ENCODE measurements at regions not wholly inside any gene's neighbourhood (a gene's known extent, or its start where the extent isn't known, plus 50 kb on each side); places are given as distances from the start of the nearest gene placed in this dataset.

GRCh38 chr17:12509801-12510200, 155.9 kb upstream of the MYOCD start:
- no peaks in the 10 kb centered on the region for H3K27me3 ChIP-seq (ENCODE audit: low read depth, low read length)
- H3K4me1 ChIP-seq (ENCODE audit: control insufficient read depth in 1 of 2, insufficient read depth in 2 of 2, low read length in 2 of 2), result no peaks in the 10 kb centered on the region
- H3K27ac ChIP-seq (ENCODE audit: low read length), result no peak overlapping the region
- H3K4me3 ChIP-seq (ENCODE audit: low read depth in 1 of 2, low read length in 2 of 2), result no peak overlapping the region
- no peaks in the 10 kb centered on the region for H3K9me3 ChIP-seq (ENCODE audit: control insufficient read depth in 1 of 2, low read length in 2 of 2)
- no peaks in the 10 kb centered on the region for H3K36me3 ChIP-seq (ENCODE audit: control insufficient read depth in 1 of 2, insufficient read depth in 2 of 2, low read length in 2 of 2)

GRCh38 chr17:12510535-12510934, 155.2 kb upstream of the MYOCD start:
- H3K36me3 ChIP-seq (ENCODE audit: control insufficient read depth in 1 of 2, insufficient read depth in 2 of 2, low read length in 2 of 2), result no peaks in the 10 kb centered on the region
- no peak overlapping the region for H3K27ac ChIP-seq (ENCODE audit: low read length)
- no peak overlapping the region for H3K4me3 ChIP-seq (ENCODE audit: low read depth in 1 of 2, low read length in 2 of 2)
- no peaks in the 10 kb centered on the region for H3K27me3 ChIP-seq (ENCODE audit: low read depth, low read length)
- H3K9me3 ChIP-seq (ENCODE audit: control insufficient read depth in 1 of 2, low read length in 2 of 2), result no peaks in the 10 kb centered on the region
- no peaks in the 10 kb centered on the region for H3K4me1 ChIP-seq (ENCODE audit: control insufficient read depth in 1 of 2, insufficient read depth in 2 of 2, low read length in 2 of 2)

- no peak overlapping the region for H3K27ac ChIP-seq (ENCODE audit: low read length)
These were observed 152.9 kb upstream of the MYOCD start for GRCh38 chr17:12512694-12513355.

GRCh38 chr17:12514596-12514995, 151.1 kb upstream of the MYOCD start:
- no peaks in the 10 kb centered on the region for H3K9me3 ChIP-seq (ENCODE audit: control insufficient read depth in 1 of 2, low read length in 2 of 2)
- no peak overlapping the region for H3K27ac ChIP-seq (ENCODE audit: low read length)
- no peaks in the 10 kb centered on the region for H3K4me1 ChIP-seq (ENCODE audit: control insufficient read depth in 1 of 2, insufficient read depth in 2 of 2, low read length in 2 of 2)
- no peaks in the 10 kb centered on the region for H3K27me3 ChIP-seq (ENCODE audit: low read depth, low read length)
- no peaks in the 10 kb centered on the region for H3K36me3 ChIP-seq (ENCODE audit: control insufficient read depth in 1 of 2, insufficient read depth in 2 of 2, low read length in 2 of 2)
- H3K4me3 ChIP-seq (ENCODE audit: low read depth in 1 of 2, low read length in 2 of 2), result no peak overlapping the region

More at GRCh38 chr17:12512694-12513355, 152.9 kb upstream of the MYOCD start:
- H3K9me3 ChIP-seq (ENCODE audit: control insufficient read depth in 1 of 2, low read length in 2 of 2), result no peaks in the 10 kb centered on the region
- no peaks in the 10 kb centered on the region for H3K36me3 ChIP-seq (ENCODE audit: control insufficient read depth in 1 of 2, insufficient read depth in 2 of 2, low read length in 2 of 2)
- H3K4me1 ChIP-seq (ENCODE audit: control insufficient read depth in 1 of 2, insufficient read depth in 2 of 2, low read length in 2 of 2), result no peaks in the 10 kb centered on the region
- no peak overlapping the region for H3K4me3 ChIP-seq (ENCODE audit: low read depth in 1 of 2, low read length in 2 of 2)
- H3K27me3 ChIP-seq (ENCODE audit: low read depth, low read length), result no peaks in the 10 kb centered on the region

- Histone ChIP-seq H3K27ac (ENCODE audit: low read length) (no peak overlapping the region), H3K4me3 (ENCODE audit: low read depth in 1 of 2, low read length in 2 of 2) (no peak overlapping the region), H3K9me3 (ENCODE audit: control insufficient read depth in 1 of 2, low read length in 2 of 2) (no peaks in the 10 kb centered on the region), H3K27me3 (ENCODE audit: low read depth, low read length) (no peaks in the 10 kb centered on the region), H3K4me1 (ENCODE audit: control insufficient read depth in 1 of 2, insufficient read depth in 2 of 2, low read length in 2 of 2) (peaks cover 0 to 8% of the 10 kb centered on the region in 2 donors), H3K36me3 (ENCODE audit: control insufficient read depth in 1 of 2, insufficient read depth in 2 of 2, low read length in 2 of 2) (no peaks in the 10 kb centered on the region)
These were observed 145.6 kb upstream of the MYOCD start for GRCh38 chr17:12519956-12520594.

- H3K4me3 ChIP-seq (ENCODE audit: low read depth in 1 of 2, low read length in 2 of 2), result no peak overlapping the region
- no peaks in the 10 kb centered on the region for H3K9me3 ChIP-seq (ENCODE audit: control insufficient read depth in 1 of 2, low read length in 2 of 2)
- H3K27me3 ChIP-seq (ENCODE audit: low read depth, low read length), result no peaks in the 10 kb centered on the region
- no peak overlapping the region for H3K27ac ChIP-seq (ENCODE audit: low read length)
- no peaks in the 10 kb centered on the region for H3K36me3 ChIP-seq (ENCODE audit: control insufficient read depth in 1 of 2, insufficient read depth in 2 of 2, low read length in 2 of 2)
- peaks cover 0 to 8% of the 10 kb centered on the region in 2 donors for H3K4me1 ChIP-seq (ENCODE audit: control insufficient read depth in 1 of 2, insufficient read depth in 2 of 2, low read length in 2 of 2)
These were observed 144.3 kb upstream of the MYOCD start for GRCh38 chr17:12521416-12521815.

GRCh38 chr17:12522336-12522735, 143.4 kb upstream of the MYOCD start:
- Histone ChIP-seq H3K9me3 (ENCODE audit: control insufficient read depth in 1 of 2, low read length in 2 of 2) (no peaks in the 10 kb centered on the region), H3K27ac (ENCODE audit: low read length) (no peak overlapping the region), H3K4me1 (ENCODE audit: control insufficient read depth in 1 of 2, insufficient read depth in 2 of 2, low read length in 2 of 2) (peaks cover 0 to 8% of the 10 kb centered on the region in 2 donors), H3K27me3 (ENCODE audit: low read depth, low read length) (no peaks in the 10 kb centered on the region), H3K36me3 (ENCODE audit: control insufficient read depth in 1 of 2, insufficient read depth in 2 of 2, low read length in 2 of 2) (no peaks in the 10 kb centered on the region), H3K4me3 (ENCODE audit: low read depth in 1 of 2, low read length in 2 of 2) (no peak overlapping the region)

GRCh38 chr17:12522743-12523183, 142.9 kb upstream of the MYOCD start:
- no peak overlapping the region for H3K27ac ChIP-seq (ENCODE audit: low read length)
- H3K27me3 ChIP-seq (ENCODE audit: low read depth, low read length), result no peaks in the 10 kb centered on the region
- no peaks in the 10 kb centered on the region for H3K36me3 ChIP-seq (ENCODE audit: control insufficient read depth in 1 of 2, insufficient read depth in 2 of 2, low read length in 2 of 2)
- H3K4me3 ChIP-seq (ENCODE audit: low read depth in 1 of 2, low read length in 2 of 2), result no peak overlapping the region
- peaks cover 0 to 8% of the 10 kb centered on the region in 2 donors for H3K4me1 ChIP-seq (ENCODE audit: control insufficient read depth in 1 of 2, insufficient read depth in 2 of 2, low read length in 2 of 2)
- no peaks in the 10 kb centered on the region for H3K9me3 ChIP-seq (ENCODE audit: control insufficient read depth in 1 of 2, low read length in 2 of 2)

GRCh38 chr17:12523244-12523643, 142.4 kb upstream of the MYOCD start:
- Histone ChIP-seq H3K9me3 (ENCODE audit: control insufficient read depth in 1 of 2, low read length in 2 of 2) (no peaks in the 10 kb centered on the region), H3K36me3 (ENCODE audit: control insufficient read depth in 1 of 2, insufficient read depth in 2 of 2, low read length in 2 of 2) (no peaks in the 10 kb centered on the region), H3K4me1 (ENCODE audit: control insufficient read depth in 1 of 2, insufficient read depth in 2 of 2, low read length in 2 of 2) (peaks cover 0 to 8% of the 10 kb centered on the region in 2 donors), H3K27me3 (ENCODE audit: low read depth, low read length) (no peaks in the 10 kb centered on the region), H3K27ac (ENCODE audit: low read length) (no peak overlapping the region), H3K4me3 (ENCODE audit: low read depth in 1 of 2, low read length in 2 of 2) (no peak overlapping the region)

GRCh38 chr17:12528036-12528435, 137.7 kb upstream of the MYOCD start:
- H3K4me1 ChIP-seq (ENCODE audit: control insufficient read depth in 1 of 2, insufficient read depth in 2 of 2, low read length in 2 of 2), result peaks cover 0 to under 1% of the 10 kb centered on the region in 2 donors
- H3K27me3 ChIP-seq (ENCODE audit: low read depth, low read length), result no peaks in the 10 kb centered on the region
- no peaks in the 10 kb centered on the region for H3K9me3 ChIP-seq (ENCODE audit: control insufficient read depth in 1 of 2, low read length in 2 of 2)
- H3K27ac ChIP-seq (ENCODE audit: low read length), result no peak overlapping the region
- no peak overlapping the region for H3K4me3 ChIP-seq (ENCODE audit: low read depth in 1 of 2, low read length in 2 of 2)
- H3K36me3 ChIP-seq (ENCODE audit: control insufficient read depth in 1 of 2, insufficient read depth in 2 of 2, low read length in 2 of 2), result no peaks in the 10 kb centered on the region

- Histone ChIP-seq H3K4me1 (ENCODE audit: control insufficient read depth in 1 of 2, insufficient read depth in 2 of 2, low read length in 2 of 2) (no peaks in the 10 kb centered on the region), H3K27me3 (ENCODE audit: low read depth, low read length) (no peaks in the 10 kb centered on the region), H3K27ac (ENCODE audit: low read length) (no peak overlapping the region), H3K36me3 (ENCODE audit: control insufficient read depth in 1 of 2, insufficient read depth in 2 of 2, low read length in 2 of 2) (no peaks in the 10 kb centered on the region), H3K4me3 (ENCODE audit: low read depth in 1 of 2, low read length in 2 of 2) (no peak overlapping the region), H3K9me3 (ENCODE audit: control insufficient read depth in 1 of 2, low read length in 2 of 2) (no peaks in the 10 kb centered on the region)
These were observed 135.5 kb upstream of the MYOCD start for GRCh38 chr17:12530161-12530560.

GRCh38 chr17:12536021-12536420, 129.7 kb upstream of the MYOCD start:
- H3K27me3 ChIP-seq (ENCODE audit: low read depth, low read length), result no peaks in the 10 kb centered on the region
- no peaks in the 10 kb centered on the region for H3K9me3 ChIP-seq (ENCODE audit: control insufficient read depth in 1 of 2, low read length in 2 of 2)
- H3K27ac ChIP-seq (ENCODE audit: low read length), result no peak overlapping the region
- H3K4me3 ChIP-seq (ENCODE audit: low read depth in 1 of 2, low read length in 2 of 2), result no peak overlapping the region
- no peaks in the 10 kb centered on the region for H3K36me3 ChIP-seq (ENCODE audit: control insufficient read depth in 1 of 2, insufficient read depth in 2 of 2, low read length in 2 of 2)
- H3K4me1 ChIP-seq (ENCODE audit: control insufficient read depth in 1 of 2, insufficient read depth in 2 of 2, low read length in 2 of 2), result no peaks in the 10 kb centered on the region
